Liver (tissue), 8 donors: ENCODE measurements at regions not wholly inside any gene's neighbourhood (a gene's known extent, or its start where the extent isn't known, plus 50 kb on each side); places are given as distances from the start of the nearest gene placed in this dataset.

Experiments
- DNase-seq: peaks from one replicate; pipeline ENCODE4 v3.0.0-alpha.2; 2017; ENCODE audit warnings: low spot score
- H3K27ac ChIP-seq, 2 donors: one replicate each; pipeline ENCODE4 v1.7.0; 2013; ENCODE audit warnings: inconsistent platforms in 2 of 2, low read length in 2 of 2, control low read depth in 1 of 2, low read depth in 1 of 2, mild to moderate bottlenecking in 1 of 2
- H3K27me3 ChIP-seq, 4 donors: one replicate each; pipeline versions ENCODE4 v1.6.1 to v1.7.0; 2013; ENCODE audit warnings: low read length in 3 of 4, inconsistent platforms in 1 of 4, mild to moderate bottlenecking in 1 of 4, moderate library complexity in 1 of 4; ENCODE audit not compliant: control insufficient read depth in 4 of 4, insufficient read depth in 4 of 4
- H3K36me3 ChIP-seq, 4 donors: one replicate each; pipeline versions ENCODE4 v1.6.1 to v1.7.0; 2013; ENCODE audit warnings: low read length in 3 of 4, mild to moderate bottlenecking in 3 of 4, low read depth in 1 of 4, moderate library complexity in 1 of 4; ENCODE audit not compliant: control insufficient read depth in 4 of 4, insufficient read depth in 3 of 4
- H3K4me1 ChIP-seq, 4 donors: one replicate each; pipeline versions ENCODE4 v1.6.1 to v1.7.0; 2013; ENCODE audit warnings: low read length in 3 of 4, mild to moderate bottlenecking in 3 of 4, moderate library complexity in 1 of 4; ENCODE audit not compliant: control insufficient read depth in 4 of 4, insufficient read depth in 4 of 4
- H3K4me3 ChIP-seq, 3 donors: one replicate each; pipeline versions ENCODE4 v1.6.1 to v1.7.0; 2013; ENCODE audit warnings: low read length in 3 of 3, control low read depth in 1 of 3, low read depth in 1 of 3, mild to moderate bottlenecking in 1 of 3
- H3K9ac ChIP-seq, 2 donors: one replicate each; pipeline ENCODE4 v1.7.0; 2013; ENCODE audit warnings: low read length in 2 of 2, mild to moderate bottlenecking in 2 of 2, moderate library complexity in 2 of 2, control low read depth in 1 of 2, low read depth in 1 of 2
- H3K9me3 ChIP-seq, 4 donors: one replicate each; pipeline versions ENCODE4 v1.6.1 to v1.7.0; 2013; ENCODE audit warnings: low read length in 3 of 4; ENCODE audit not compliant: control insufficient read depth in 4 of 4
- ATF3 ChIP-seq: IDR thresholded peaks from 2 replicates; pipeline ENCODE4 v1.6.1; 2016; ENCODE audit warnings: antibody characterized with exemption
- CTCF ChIP-seq: fragments of 150-350 bp; IDR thresholded peaks from 2 replicates; pipeline ENCODE4 v1.5.1; 2017; ENCODE audit warnings: improper control_type of control experiment, low read depth, low read length; ENCODE audit not compliant: missing input control
- EGR1 ChIP-seq, 2 donors: IDR thresholded peaks; 2 replicates each; pipeline ENCODE4 v1.6.1; 2016 to 2018; ENCODE audit warnings: antibody characterized with exemption in 2 of 2, low read depth in 2 of 2
- FOXA1 ChIP-seq: IDR thresholded peaks from 2 replicates; pipeline ENCODE4 v1.6.1; 2016; ENCODE audit warnings: antibody characterized with exemption
- FOXA2 ChIP-seq: IDR thresholded peaks from 2 replicates; pipeline ENCODE4 v1.6.1; 2016; ENCODE audit warnings: antibody characterized with exemption
- GABPA ChIP-seq, 2 donors: IDR thresholded peaks in 1 of 2; conservative IDR thresholded peaks in 1 of 2; 2 replicates each; pipeline ENCODE4 v1.6.1; 2016; ENCODE audit warnings: antibody characterized with exemption in 2 of 2, mild to moderate bottlenecking in 1 of 2, moderate library complexity in 1 of 2
- HNF4A ChIP-seq, 2 donors: conservative IDR thresholded peaks; 2 replicates each; pipeline ENCODE4 v1.6.1; 2016; ENCODE audit warnings: antibody characterized with exemption in 2 of 2, mild to moderate bottlenecking in 2 of 2
- HNF4G ChIP-seq: IDR thresholded peaks from 2 replicates; pipeline ENCODE4 v1.6.1; 2016; ENCODE audit warnings: antibody characterized with exemption
- JUND ChIP-seq, 2 donors: IDR thresholded peaks; 2 replicates each; pipeline ENCODE4 v1.6.1; 2016; ENCODE audit warnings: antibody characterized with exemption in 2 of 2
- MAX ChIP-seq: IDR thresholded peaks from 2 replicates; pipeline ENCODE4 v1.6.1; 2016; ENCODE audit warnings: antibody characterized with exemption
- NR2F2 ChIP-seq: IDR thresholded peaks from 2 replicates; pipeline ENCODE4 v1.6.1; 2016; ENCODE audit warnings: antibody characterized with exemption
- RAD21 ChIP-seq, 2 donors: IDR thresholded peaks; 2 replicates each; pipeline ENCODE4 v1.6.1; 2016; ENCODE audit warnings: antibody characterized with exemption in 2 of 2, mild to moderate bottlenecking in 2 of 2
- REST ChIP-seq: IDR thresholded peaks from 2 replicates; pipeline ENCODE4 v1.6.1; 2016; ENCODE audit warnings: antibody characterized with exemption, mild to moderate bottlenecking
- RXRA ChIP-seq, 2 donors: IDR thresholded peaks; 2 replicates each; pipeline ENCODE4 v1.6.1; 2017 to 2018; ENCODE audit warnings: antibody characterized with exemption in 2 of 2, mild to moderate bottlenecking in 1 of 2
- SP1 ChIP-seq: IDR thresholded peaks from 2 replicates; pipeline ENCODE4 v1.6.1; 2018; ENCODE audit warnings: antibody characterized with exemption, mild to moderate bottlenecking
- TAF1 ChIP-seq: conservative IDR thresholded peaks from 2 replicates; pipeline ENCODE4 v1.6.1; 2016; ENCODE audit warnings: antibody characterized with exemption, mild to moderate bottlenecking
- YY1 ChIP-seq: IDR thresholded peaks from 2 replicates; pipeline ENCODE4 v1.6.1; 2016; ENCODE audit warnings: antibody characterized with exemption, mild to moderate bottlenecking
- WGBS: extraction: QIAGEN DNeasy Blood & Tissue Kit; methylation state at CpG from one replicate; pipeline ENCODE4 v1.1.7; 2013; 5-methylcytosine and 5-hydroxymethylcytosine counted together
- TF ChIP-seq, protein P1 (sequence below): IDR thresholded peaks from 2 replicates; pipeline ENCODE4 v1.6.1; 2016; ENCODE audit warnings: antibody characterized with exemption
- donor health status: healthy.
- donor health status: healthy.
- donor health status: healthy.
- donor health status: healthy.
- donor health status: healthy.

GRCh38 chr10:105726149-105726548, 1085.1 kb downstream of the SORCS3 start:
- 76% methylated on average over 3 of the region's 3 CpGs for WGBS
- no peaks in the 10 kb centered on the region for H3K36me3 ChIP-seq

DNA sequence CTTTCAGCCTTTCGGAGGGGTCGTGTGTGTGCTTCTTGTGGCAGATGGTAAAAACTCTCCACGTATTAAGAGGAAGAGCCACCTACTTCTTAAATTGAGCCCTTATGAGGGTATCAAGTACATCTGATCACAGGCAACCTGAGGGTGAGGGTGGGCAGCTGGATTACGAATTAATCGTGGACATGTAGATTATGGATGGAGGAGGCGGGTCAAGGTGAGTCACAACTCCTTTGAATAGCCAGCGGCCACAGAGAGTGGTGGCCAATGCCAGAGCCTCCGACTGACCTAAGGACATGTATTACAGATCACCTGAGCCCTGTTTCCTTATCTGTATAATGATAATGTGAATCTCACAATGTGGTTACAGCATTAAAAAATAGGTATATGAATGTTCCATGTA, 1083.9 kb downstream of the SORCS3 start:
- H3K4me3 ChIP-seq = no peak overlapping the region
- no peaks in the 10 kb centered on the region for H3K36me3 ChIP-seq
- H3K9ac ChIP-seq = no peak overlapping the region
- TF ChIP-seq NR2F2 (no peak), JUND (IDR thresholded peaks at IDR 0.05) (no peak), GABPA (IDR thresholded peaks at IDR 0.05 in 1 of 2, conservative IDR thresholded peaks at IDR 0.05 in 1 of 2) (no peak), FOXA2 (no peak), HNF4G (no peak), RXRA (IDR thresholded peaks at IDR 0.05) (no peak), RAD21 (IDR thresholded peaks at IDR 0.05) (no peak), TAF1 (no peak), FOXA1 (no peak), HNF4A (conservative IDR thresholded peaks at IDR 0.05) (no peak), EGR1 (IDR thresholded peaks at IDR 0.05; ENCODE audit: low read depth in 2 of 2) (no peak), REST (no peak), CTCF (no peak), ATF3 (no peak), MAX (no peak), SP1 (no peak), YY1 (no peak)
- TF ChIP-seq, protein P1, sequence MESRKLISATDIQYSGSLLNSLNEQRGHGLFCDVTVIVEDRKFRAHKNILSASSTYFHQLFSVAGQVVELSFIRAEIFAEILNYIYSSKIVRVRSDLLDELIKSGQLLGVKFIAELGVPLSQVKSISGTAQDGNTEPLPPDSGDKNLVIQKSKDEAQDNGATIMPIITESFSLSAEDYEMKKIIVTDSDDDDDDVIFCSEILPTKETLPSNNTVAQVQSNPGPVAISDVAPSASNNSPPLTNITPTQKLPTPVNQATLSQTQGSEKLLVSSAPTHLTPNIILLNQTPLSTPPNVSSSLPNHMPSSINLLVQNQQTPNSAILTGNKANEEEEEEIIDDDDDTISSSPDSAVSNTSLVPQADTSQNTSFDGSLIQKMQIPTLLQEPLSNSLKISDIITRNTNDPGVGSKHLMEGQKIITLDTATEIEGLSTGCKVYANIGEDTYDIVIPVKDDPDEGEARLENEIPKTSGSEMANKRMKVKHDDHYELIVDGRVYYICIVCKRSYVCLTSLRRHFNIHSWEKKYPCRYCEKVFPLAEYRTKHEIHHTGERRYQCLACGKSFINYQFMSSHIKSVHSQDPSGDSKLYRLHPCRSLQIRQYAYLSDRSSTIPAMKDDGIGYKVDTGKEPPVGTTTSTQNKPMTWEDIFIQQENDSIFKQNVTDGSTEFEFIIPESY = no peak
- H3K27me3 ChIP-seq = no peaks in the 10 kb centered on the region
- H3K4me1 ChIP-seq = no peaks in the 10 kb centered on the region
- WGBS = 79% methylated on average over 8 of the region's 8 CpGs
- no peaks in the 10 kb centered on the region for H3K9me3 ChIP-seq
- no peak overlapping the region for H3K27ac ChIP-seq
- no peak for DNase-seq

More at GRCh38 chr10:105726149-105726548, 1085.1 kb downstream of the SORCS3 start:
- no peaks in the 10 kb centered on the region for H3K4me1 ChIP-seq
- no peak overlapping the region for H3K4me3 ChIP-seq
- H3K27ac ChIP-seq = no peak overlapping the region
- no peak overlapping the region for H3K9ac ChIP-seq
- DNase-seq = no peak
- H3K9me3 ChIP-seq = no peaks in the 10 kb centered on the region
- no peaks in the 10 kb centered on the region for H3K27me3 ChIP-seq
- TF ChIP-seq RXRA (IDR thresholded peaks at IDR 0.05) = no peak
- no peak for TF ChIP-seq FOXA1
- no peak for TF ChIP-seq RAD21 (IDR thresholded peaks at IDR 0.05)
